ENCODE measurements at regions not wholly inside any gene's neighbourhood (a gene's known extent, or its start where the extent isn't known, plus 50 kb on each side); places are given as distances from the start of the nearest gene placed in this dataset.
"Not testable (repeated sequence)": the region's sequence is repeated elsewhere in the genome, so short reads cannot be mapped to it uniquely, and the experiment has no call there.

GRCh38 chr16:26510924-26511323 is 555.8 kb upstream of the C16orf82 start:
- no peak for DNase-seq

DNA sequence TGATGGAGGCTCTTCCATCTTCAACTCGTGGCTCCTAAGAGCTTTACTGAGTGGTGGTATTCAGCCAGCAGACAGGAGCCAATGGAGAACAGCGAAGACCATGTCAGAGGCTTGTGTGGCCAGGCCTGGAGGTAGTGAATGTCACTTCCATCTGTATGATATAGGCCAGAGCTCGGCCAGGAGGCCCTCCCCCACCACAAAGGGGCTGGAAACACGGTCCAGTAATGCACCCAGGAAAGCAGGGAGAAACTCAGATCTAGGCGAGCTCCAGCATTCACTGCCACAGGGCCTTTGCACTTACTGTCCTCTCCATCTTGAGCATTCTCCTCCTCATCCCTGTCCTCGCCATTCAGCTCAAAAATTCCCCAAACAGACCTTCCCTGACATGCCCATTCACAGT is 555.3 kb upstream of the C16orf82 start:
- DNase-seq = no peak

- DNase-seq = no peak
Observed at GRCh38 chr16:26521626-26522025, 545.1 kb upstream of the C16orf82 start.

DNA sequence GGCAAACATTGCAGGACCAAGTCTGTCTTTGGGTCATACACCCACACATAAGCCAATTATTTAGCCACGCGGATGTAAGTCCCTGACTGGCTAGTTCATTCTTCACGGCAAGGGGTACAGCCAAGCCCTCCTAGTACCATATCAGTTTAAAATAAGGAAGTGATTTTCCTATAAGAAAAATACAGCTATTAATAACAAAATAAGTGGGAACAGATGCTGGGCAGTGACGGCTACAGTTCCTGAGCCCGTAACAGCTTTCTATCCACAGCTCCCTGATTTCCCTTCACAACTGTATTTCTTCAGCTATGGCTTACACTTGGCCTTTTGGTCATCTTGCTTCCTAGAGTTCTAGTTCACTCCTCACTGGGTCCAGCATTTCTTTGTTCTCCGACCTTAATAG is 542.4 kb upstream of the C16orf82 start:
- no peak for DNase-seq

DNA sequence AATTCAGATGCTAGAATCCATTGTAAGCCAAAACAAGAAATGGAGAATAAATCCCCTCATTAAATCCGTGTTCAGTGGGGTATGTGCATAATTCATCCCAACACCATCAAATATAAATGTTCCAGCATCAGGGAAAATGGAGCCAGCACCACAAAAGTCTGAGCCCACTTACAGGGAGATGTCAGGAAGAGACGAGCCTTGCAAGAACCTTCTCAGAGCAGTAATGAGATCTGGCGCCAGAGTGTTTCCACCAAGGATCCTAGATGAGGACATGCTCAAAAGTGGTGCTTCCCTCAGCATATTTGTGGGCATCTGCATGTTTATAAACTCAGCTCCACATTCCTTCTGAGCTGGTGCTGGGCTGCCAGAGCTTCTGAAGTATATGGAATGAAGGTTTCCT is 541.9 kb upstream of the C16orf82 start:
- no peak for DNase-seq

DNA sequence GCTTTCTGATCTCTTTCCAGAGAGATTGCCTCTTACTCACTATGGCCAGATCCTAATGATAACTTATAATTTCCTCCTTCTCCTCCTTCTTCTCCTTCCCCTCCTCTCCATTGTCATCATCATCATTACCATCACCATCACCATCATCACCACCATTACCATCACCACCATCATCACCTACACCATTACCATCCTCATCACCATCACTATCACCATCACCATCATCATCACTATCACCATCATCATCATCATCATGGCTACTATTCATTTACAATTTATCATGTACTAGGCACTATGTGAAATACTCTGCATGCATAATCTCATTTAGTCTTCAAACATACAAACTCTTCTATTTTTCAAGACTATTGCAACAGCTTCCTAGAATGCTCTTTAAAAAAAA is 540.9 kb upstream of the C16orf82 start:
- DNase-seq = no peak

DNA sequence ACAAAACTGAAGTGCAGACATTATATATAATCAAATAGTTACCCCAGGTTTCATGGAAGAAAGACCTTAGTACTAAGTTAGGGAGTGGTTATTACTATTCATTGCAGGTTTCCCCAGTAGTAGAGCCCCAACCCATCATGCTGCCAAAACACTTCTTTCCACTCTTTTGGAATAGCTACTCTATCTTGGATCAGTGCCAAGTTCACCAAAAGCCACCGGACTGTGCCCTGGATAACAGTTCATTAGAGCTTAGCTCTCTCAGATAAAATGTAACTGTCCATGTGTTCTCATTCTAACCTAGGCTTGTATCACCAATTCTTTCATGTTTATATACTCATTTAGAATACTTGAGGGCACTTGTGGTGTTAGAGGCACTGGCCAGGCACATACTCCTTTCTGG is 540.1 kb upstream of the C16orf82 start:
- no peak for DNase-seq

- DNase-seq = no peak
Observed at GRCh38 chr16:26530584-26531289, 536.0 kb upstream of the C16orf82 start.

DNA sequence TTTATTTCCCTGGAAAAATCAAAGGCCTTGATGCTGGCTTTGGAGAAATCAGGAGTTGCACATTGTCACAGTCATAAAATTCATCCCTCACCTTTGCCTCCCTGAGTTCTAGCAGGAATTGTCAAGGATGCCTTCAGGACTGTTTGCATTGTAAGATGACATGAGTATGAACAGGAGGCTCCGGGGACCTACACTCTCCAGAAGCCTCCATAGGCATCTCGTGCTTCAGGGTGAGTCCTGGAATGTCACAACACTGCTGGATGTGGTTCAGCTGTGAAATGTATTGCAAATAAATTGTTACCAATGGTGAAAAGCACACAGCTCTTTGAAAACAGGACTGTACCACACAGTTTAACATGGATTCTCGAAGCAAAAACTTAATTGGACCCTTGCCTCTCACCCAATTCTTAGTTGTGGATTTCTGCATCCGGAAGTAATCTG is 535.4 kb upstream of the C16orf82 start:
- no peak for DNase-seq

- no peak for DNase-seq
Observed at GRCh38 chr16:26532456-26532855, 534.3 kb upstream of the C16orf82 start.

DNA sequence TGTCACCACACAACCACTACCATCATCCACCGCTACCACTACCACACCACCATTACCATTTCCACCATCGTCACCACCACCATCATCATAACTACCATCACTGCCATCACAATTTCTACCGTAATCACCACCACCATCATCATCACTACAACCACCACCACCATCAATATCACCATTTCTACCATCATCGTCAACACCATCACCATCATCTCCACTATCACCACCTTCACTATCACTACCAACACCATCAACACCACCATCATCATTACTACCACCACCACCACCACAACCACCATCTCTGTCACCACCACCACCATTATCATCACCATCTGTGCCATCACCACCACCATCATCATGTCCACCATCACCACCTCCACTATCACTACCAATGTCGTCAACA is 524.5 kb upstream of the C16orf82 start:
- no peak for DNase-seq

DNA sequence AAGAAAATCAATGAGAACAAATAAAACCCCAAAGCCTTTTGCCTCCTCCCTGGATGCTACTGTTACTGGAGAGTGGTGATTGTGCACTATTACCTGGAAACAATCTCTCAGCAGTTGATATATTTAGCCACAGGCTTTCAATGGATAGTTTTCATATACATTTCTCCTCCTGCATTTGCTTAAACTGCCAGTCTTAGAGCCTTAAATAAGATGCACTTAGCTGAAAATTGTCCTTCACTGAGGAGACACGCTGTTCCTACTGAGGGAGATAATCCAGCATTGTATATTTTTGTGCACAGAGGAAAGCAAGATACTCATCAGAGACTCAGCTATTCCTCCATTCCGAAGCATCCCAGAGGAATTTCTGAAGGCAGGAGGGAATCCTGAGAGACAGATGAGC is 520.2 kb upstream of the C16orf82 start:
- DNase-seq = no peak

GRCh38 chr16:26547681-26548080 is 519.0 kb upstream of the C16orf82 start:
- no peak for DNase-seq

GRCh38 chr16:26550111-26550610 is 516.6 kb upstream of the C16orf82 start:
- DNase-seq = no peak

- no peak for DNase-seq
Observed at GRCh38 chr16:26554030-26554429, 512.7 kb upstream of the C16orf82 start.

DNA sequence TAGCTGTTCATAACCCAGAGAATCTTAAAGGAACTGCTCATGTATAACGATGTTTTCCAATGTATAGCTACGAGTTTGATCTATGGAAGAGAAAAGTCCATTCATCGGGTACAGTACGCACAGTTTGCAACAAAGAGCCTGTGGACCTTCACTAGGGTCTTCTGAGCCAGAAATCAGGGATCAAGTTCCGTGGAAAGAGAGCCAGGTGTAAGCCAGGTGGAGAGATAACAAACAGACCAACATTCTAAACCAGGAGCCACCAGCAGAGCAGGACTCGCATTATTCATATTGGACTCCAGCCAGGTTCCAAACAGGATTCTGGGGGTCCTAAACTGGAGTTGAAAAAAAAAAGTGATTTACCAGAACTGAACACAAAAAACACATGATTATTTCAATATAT is 505.4 kb upstream of the C16orf82 start:
- DNase-seq = no peak

GRCh38 chr16:26563018-26563417 is 503.7 kb upstream of the C16orf82 start:
- no peak for DNase-seq

- DNase-seq = no peak
Observed at GRCh38 chr16:26567356-26567755, 499.4 kb upstream of the C16orf82 start.

- DNase-seq = no peak
Observed at GRCh38 chr16:26569793-26570192, 496.9 kb upstream of the C16orf82 start.

- no peak for DNase-seq
Observed at GRCh38 chr16:26578748-26579147, 488.0 kb upstream of the C16orf82 start.

DNA sequence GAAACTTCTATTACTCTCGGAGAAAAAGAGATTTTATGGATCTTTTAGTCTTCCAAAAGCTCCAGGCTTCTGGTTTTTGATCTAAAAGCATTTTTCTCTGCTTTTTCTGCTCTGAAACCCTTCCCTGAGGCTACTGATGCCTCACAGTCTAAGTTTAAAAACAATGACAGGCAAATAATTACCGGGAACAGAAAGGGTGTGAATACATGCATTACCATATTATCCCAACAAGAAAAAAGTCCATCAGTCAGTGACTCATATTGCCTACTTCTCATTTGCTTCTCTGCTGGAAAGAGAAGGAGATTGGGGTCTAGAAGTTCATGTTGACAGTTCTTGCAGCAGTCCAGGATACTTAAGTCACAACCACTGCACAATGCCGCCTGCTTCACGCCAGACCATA is 482.9 kb upstream of the C16orf82 start:
- DNase-seq = no peak

DNA sequence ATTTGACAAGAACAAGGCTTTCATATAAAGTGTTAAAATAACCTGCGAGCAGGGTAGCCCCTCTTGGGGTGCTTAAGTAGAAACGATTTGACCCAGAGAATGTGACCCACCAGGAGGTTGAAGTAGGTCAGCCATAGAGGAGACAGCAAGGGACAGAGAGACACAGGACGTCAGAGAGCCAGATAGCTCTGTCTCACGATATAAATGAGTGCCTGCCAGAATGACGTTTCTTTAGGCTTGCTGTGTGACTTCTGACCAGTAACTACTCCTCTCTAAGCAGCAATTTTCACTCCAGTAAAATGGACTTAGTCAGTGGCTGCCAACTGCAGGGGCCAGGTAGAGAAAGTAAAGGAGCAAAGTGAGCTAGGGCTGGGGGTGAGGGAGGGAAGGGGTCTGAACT is 473.0 kb upstream of the C16orf82 start:
- no peak for DNase-seq

DNA sequence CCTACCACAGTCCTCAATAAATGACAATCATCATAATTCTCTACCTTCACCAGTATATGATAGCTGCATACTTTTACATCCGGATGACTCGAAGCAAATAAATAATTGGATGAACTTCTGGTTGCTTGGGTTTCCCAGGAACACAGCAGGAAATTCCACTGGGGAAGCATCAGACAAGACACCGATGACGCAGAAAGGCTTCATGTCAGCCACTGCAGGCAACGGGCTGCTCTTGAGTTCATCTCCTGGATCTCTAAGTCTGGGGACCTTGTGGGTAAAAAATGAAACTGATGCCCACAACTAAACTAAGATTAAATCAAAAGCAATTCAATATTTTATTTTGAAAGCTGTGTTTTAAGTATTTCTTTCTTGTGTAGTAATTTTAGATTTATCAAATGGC is 472.1 kb upstream of the C16orf82 start:
- DNase-seq = no peak

- no peak for DNase-seq
Observed at GRCh38 chr16:26595199-26595598, 471.5 kb upstream of the C16orf82 start.

DNA sequence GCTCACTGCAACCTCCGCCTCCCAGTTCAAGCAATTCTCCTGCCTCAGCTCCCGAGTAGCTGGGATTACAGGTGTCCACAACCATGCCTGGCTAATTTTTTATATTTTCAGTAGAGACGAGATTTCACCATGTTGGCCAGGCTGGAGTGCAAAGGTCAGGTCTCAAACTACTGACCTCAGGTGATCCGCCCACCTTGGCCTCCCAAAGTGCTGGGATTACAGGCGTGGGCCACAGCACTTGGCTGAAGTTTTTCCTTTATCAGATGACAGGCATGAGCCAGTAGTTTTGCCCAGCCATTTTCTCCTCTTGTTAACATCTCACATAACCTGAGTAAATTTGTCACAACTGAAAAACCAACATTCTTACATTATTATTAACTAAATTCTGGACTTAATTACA is 470.7 kb upstream of the C16orf82 start:
- DNase-seq = not testable (repeated sequence)

All from activated CD8-positive, alpha-beta memory T cell treated with anti-CD3 and anti-CD28 coated beads, Interleukin-2, amount 50 U/mL, for 48 hours (primary cell).